Tibial nerve (tissue), 4 donors: ENCODE measurements at regions not wholly inside any gene's neighbourhood (a gene's known extent, or its start where the extent isn't known, plus 50 kb on each side); places are given as distances from the start of the nearest gene placed in this dataset.

Experiments used
- DNase-seq, 2 donors: peaks; one replicate each; pipeline ENCODE4 v3.0.0-alpha.2; 2019; ENCODE audit warnings: low spot score in 2 of 2
- H3K27ac ChIP-seq, 4 donors: fragments of 200-600 bp; sonication (generic) in 3 of 4; one replicate each; pipeline ENCODE4 v1.5.1; 2017 to 2019; ENCODE audit warnings: mild to moderate bottlenecking in 1 of 4
- H3K27me3 ChIP-seq, 2 donors: fragments of 200-600 bp; sonication (generic) in 1 of 2; one replicate each; pipeline versions ENCODE4 v1.5.1 to v1.6.0; 2017 to 2019
- H3K36me3 ChIP-seq, 3 donors: fragments of 200-600 bp; sonication (generic); one replicate each; pipeline ENCODE4 v1.5.1; 2018 to 2019
- H3K4me1 ChIP-seq, 4 donors: fragments of 200-600 bp; sonication (generic) in 3 of 4; one replicate each; pipeline ENCODE4 v1.5.1; 2017 to 2019
- H3K4me3 ChIP-seq, 4 donors: fragments of 200-600 bp; sonication (generic) in 3 of 4; one replicate each; pipeline ENCODE4 v1.5.1; 2017 to 2019; ENCODE audit warnings: mild to moderate bottlenecking in 1 of 4, moderate library complexity in 1 of 4
- H3K9me3 ChIP-seq, 4 donors: fragments of 200-600 bp; sonication (generic) in 3 of 4; one replicate each; pipeline ENCODE4 v1.5.1; 2017 to 2019
- EP300 ChIP-seq, 2 donors: sonication (generic); formaldehyde crosslinking; IDR thresholded peaks; one replicate each; pipeline ENCODE4 v1.6.1; 2017; ENCODE audit warnings: antibody characterized with exemption in 2 of 2, mild to moderate bottlenecking in 1 of 2
- POLR2A ChIP-seq, 2 donors: fragments of 450-650 bp; IDR thresholded peaks; one replicate each; pipeline ENCODE4 v1.6.1; 2017; ENCODE audit warnings: antibody characterized with exemption in 2 of 2, mild to moderate bottlenecking in 2 of 2, moderate library complexity in 2 of 2
- WGBS, 2 donors: methylation state at CpG; one replicate each; pipeline ENCODE4 v1.1.5; 2018; 5-methylcytosine and 5-hydroxymethylcytosine counted together
- TF ChIP-seq, protein P1 (sequence below), 5 experiments: fragments of 200-600 bp in 3 of 5; fragments of 450-650 bp in 2 of 5; sonication (generic) in 3 of 5; IDR thresholded peaks; one replicate each; pipeline ENCODE4 v1.5.1; 2016 to 2019; ENCODE audit warnings: antibody characterized with exemption in 5 of 5, mild to moderate bottlenecking in 3 of 5, moderate library complexity in 2 of 5

DNA sequence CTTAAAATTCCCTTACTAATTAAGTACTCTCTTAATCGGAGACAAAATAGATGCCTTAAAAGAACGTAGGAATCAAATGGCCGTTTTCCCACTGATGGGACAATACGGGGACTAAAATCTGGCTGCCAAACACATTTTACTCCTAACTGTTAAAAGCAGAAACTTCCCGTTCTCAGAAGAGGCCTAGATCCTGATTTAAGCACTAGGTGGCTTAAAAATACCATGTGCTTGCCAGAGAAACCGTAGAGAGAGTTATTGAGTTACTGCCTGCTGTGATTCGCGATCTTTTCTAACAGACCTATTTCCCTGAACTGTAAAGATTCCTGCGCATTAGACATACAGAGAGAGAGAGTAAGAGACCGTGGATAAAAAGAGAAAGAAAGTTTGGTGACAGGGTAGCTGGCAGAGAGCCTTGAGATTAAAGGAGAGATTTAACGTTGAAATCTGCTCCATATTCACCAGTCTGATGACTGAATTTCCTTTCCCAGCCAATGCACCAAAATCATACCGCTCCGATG, 54.4 kb upstream of the STUM start:
- TF ChIP-seq POLR2A (IDR thresholded peaks at IDR 0.05), result no peak
- TF ChIP-seq EP300 (IDR thresholded peaks at IDR 0.05), result no peak
- TF ChIP-seq, protein P1, sequence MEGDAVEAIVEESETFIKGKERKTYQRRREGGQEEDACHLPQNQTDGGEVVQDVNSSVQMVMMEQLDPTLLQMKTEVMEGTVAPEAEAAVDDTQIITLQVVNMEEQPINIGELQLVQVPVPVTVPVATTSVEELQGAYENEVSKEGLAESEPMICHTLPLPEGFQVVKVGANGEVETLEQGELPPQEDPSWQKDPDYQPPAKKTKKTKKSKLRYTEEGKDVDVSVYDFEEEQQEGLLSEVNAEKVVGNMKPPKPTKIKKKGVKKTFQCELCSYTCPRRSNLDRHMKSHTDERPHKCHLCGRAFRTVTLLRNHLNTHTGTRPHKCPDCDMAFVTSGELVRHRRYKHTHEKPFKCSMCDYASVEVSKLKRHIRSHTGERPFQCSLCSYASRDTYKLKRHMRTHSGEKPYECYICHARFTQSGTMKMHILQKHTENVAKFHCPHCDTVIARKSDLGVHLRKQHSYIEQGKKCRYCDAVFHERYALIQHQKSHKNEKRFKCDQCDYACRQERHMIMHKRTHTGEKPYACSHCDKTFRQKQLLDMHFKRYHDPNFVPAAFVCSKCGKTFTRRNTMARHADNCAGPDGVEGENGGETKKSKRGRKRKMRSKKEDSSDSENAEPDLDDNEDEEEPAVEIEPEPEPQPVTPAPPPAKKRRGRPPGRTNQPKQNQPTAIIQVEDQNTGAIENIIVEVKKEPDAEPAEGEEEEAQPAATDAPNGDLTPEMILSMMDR (IDR thresholded peaks at IDR 0.05), result no peak
- 65 to 66% methylated on average over 13 of the region's 13 CpGs for WGBS, 2 donors
- Histone ChIP-seq H3K4me1 (no peaks in the 10 kb centered on the region), H3K36me3 (no peaks in the 10 kb centered on the region), H3K9me3 (no peaks in the 10 kb centered on the region), H3K4me3 (no peak overlapping the region), H3K27ac (no peak overlapping the region), H3K27me3 (no peaks in the 10 kb centered on the region)
- no peak for DNase-seq

DNA sequence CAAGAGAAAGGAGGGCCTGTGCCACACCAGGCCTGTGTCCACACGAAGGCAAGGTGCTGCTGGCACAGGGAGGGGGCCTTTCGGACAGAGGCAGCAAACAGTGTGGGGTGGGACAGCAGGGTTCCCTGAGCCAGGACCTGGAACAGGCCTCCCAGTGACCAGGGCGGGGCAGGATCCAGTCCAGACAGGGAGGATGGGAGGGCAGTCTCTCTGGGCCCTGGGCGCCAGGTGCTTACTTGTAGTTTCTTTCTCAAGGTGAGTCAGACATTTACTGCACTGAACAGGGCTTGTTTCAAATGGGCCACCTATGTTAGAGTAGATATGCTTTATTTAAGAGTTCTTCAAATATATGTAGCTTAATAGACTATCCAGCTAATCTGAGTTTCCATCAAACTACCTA, 52.8 kb upstream of the STUM start:
- H3K9me3 ChIP-seq, result no peaks in the 10 kb centered on the region
- 81 to 82% methylated on average over 4 of the region's 4 CpGs for WGBS, 2 donors
- TF ChIP-seq, protein P1 (IDR thresholded peaks at IDR 0.05), result no peak
- no peak for TF ChIP-seq POLR2A (IDR thresholded peaks at IDR 0.05)
- TF ChIP-seq EP300 (IDR thresholded peaks at IDR 0.05), result no peak
- no peaks in the 10 kb centered on the region for H3K36me3 ChIP-seq
- H3K27me3 ChIP-seq, result no peaks in the 10 kb centered on the region
- H3K4me1 ChIP-seq, result no peaks in the 10 kb centered on the region
- H3K27ac ChIP-seq, result no peak overlapping the region
- no peak overlapping the region for H3K4me3 ChIP-seq
- no peak for DNase-seq

DNA sequence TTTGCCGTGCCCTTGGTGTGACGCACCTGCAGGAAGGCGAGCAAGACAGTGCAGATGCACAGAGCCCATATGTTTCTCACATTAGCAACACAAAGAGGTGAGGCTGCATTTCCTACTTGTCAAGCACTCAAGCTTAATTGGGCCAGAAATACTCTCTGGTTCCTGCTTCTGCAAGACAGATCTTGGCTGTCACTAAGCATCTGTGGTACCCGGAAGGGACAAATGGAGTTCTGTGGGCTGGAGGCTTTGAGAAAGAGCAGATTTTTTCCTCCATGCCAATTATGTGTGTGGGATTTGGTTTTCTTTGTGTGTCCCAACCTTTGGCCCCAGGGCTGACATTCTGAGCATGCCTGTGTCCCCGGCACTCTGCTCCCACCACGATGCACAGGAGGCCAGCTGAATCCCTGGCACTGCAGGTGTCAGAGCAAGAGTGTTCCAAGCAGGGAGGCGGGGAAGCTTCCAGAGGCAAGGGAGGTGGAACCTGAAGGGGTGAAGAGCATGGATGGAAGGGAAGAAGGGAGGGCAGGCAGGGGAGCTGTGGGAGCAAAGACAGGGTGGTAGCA, 52.0 kb upstream of the STUM start:
- no peak for DNase-seq
- no peaks in the 10 kb centered on the region for H3K4me1 ChIP-seq
- 61 to 62% methylated on average over 7 of the region's 7 CpGs for WGBS, 2 donors
- H3K9me3 ChIP-seq, result no peaks in the 10 kb centered on the region
- no peak overlapping the region for H3K4me3 ChIP-seq
- no peaks in the 10 kb centered on the region for H3K36me3 ChIP-seq
- no peak for TF ChIP-seq EP300 (IDR thresholded peaks at IDR 0.05)
- no peak for TF ChIP-seq POLR2A (IDR thresholded peaks at IDR 0.05)
- TF ChIP-seq, protein P1 (IDR thresholded peaks at IDR 0.05), result no peak
- no peaks in the 10 kb centered on the region for H3K27me3 ChIP-seq
- H3K27ac ChIP-seq, result no peak overlapping the region

DNA sequence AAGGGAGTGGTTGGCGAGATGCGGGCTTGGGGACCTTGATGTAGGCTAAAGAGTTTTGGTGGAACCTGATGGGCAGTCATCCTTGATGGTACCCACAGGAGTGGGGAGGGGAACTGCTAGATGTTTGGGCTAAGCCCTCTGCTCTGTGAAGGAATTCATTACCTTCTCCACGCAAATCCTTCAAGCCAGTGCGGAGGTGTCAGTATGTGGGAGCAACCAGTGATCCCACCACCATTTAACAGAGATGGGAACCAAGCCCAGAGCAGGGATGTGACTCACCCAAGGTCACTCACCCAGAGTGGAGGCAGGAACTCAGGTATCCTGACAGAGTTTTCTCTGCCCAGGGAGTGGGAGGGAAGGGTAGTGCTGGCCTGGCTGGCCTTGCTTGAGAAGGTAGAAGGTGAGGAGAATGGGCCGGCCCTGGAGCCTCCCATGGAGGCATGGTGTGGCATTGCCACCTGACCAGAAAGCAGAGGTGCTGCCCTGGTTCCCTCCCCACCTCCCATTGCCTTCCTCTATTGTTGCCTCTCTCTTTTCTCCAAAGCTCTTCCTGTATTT, 51.2 kb upstream of the STUM start:
- Histone ChIP-seq H3K36me3 (no peaks in the 10 kb centered on the region), H3K4me1 (no peaks in the 10 kb centered on the region)
- WGBS, 2 donors, result 92 to 98% methylated on average over 5 of the region's 5 CpGs

More for the DNA sequence above, 51.2 kb upstream of the STUM start:
- no peak overlapping the region for H3K27ac ChIP-seq
- H3K27me3 ChIP-seq, result no peaks in the 10 kb centered on the region
- no peak for TF ChIP-seq EP300 (IDR thresholded peaks at IDR 0.05)
- TF ChIP-seq, protein P1 (IDR thresholded peaks at IDR 0.05), result no peak
- TF ChIP-seq POLR2A (IDR thresholded peaks at IDR 0.05), result no peak
- no peak for DNase-seq
- no peak overlapping the region for H3K4me3 ChIP-seq
- H3K9me3 ChIP-seq, result no peaks in the 10 kb centered on the region
